Endothelial cell of umbilical vein (primary cell): ENCODE measurements at regions not wholly inside any gene's neighbourhood (a gene's known extent, or its start where the extent isn't known, plus 50 kb on each side); places are given as distances from the start of the nearest gene placed in this dataset.

Experiments used
- BruUV-seq: library from RNA; stranded (reverse); fragments of 400-500 nt; replicated peaks from 2 replicates; lab custom pipeline; 2021; lab: Mats Ljungman, UMichigan
- CTCF ChIA-PET: fragments of 300-600, 350-600 bp; sonication (Branson Sonifier 250); formaldehyde crosslinking; loops from one replicate; lab custom pipeline; 2021; ENCODE audit warnings: antibody characterized with exemption, inconsistent platforms; lab: Charles Lee
- POLR2A ChIA-PET: fragments of 300-600, 350-600 bp; sonication (Branson Sonifier 250); formaldehyde crosslinking; loops from one replicate; lab custom pipeline; 2021; ENCODE audit warnings: antibody characterized with exemption, inconsistent platforms; lab: Charles Lee
- DNase-seq: peaks from one replicate; pipeline ENCODE4 v3.0.0-alpha.2; 2011; ENCODE audit warnings: low read depth, low spot score
- FAIRE-seq: peaks from 2 replicates; lab custom pipeline; 2011; peaks lifted over from hg19 to GRCh38; lab: Jason Lieb, UNC
- H2AFZ ChIP-seq: 2 replicates; pipeline ENCODE4 v1.6.0; 2012; ENCODE audit warnings: low read depth, low read length, control low read depth, inconsistent platforms
- H3K27ac ChIP-seq: 2 replicates; pipeline ENCODE4 v1.5.1; 2011; ENCODE audit warnings: low read depth, mild to moderate bottlenecking, control low read depth, low read length, moderate library complexity; ENCODE audit not compliant: insufficient read depth
- H3K27me3 ChIP-seq, 2 experiments: 2 replicates each; pipeline versions ENCODE4 v1.6.0 to v1.6.1; 2011; ENCODE audit warnings: low read length in 2 of 2, mixed read lengths in 1 of 2; ENCODE audit not compliant: control insufficient read depth in 2 of 2, insufficient read depth in 2 of 2
- H3K36me3 ChIP-seq, 2 experiments: 2 replicates in 1 of 2; 3 replicates in 1 of 2; pipeline ENCODE4 v1.5.1; 2011; ENCODE audit warnings: low read length in 2 of 2, mild to moderate bottlenecking in 1 of 2, moderate library complexity in 1 of 2; ENCODE audit not compliant: control insufficient read depth in 2 of 2, insufficient read depth in 2 of 2; ENCODE audit errors: extremely low read depth in 1 of 2
- H3K4me1 ChIP-seq: 3 replicates; pipeline ENCODE4 v1.5.1; 2011; ENCODE audit warnings: mild to moderate bottlenecking, low read length; ENCODE audit not compliant: control insufficient read depth, insufficient read depth; ENCODE audit errors: extremely low read depth
- H3K4me2 ChIP-seq: 2 replicates; pipeline ENCODE4 v1.6.1; 2011; ENCODE audit warnings: low read length, control low read depth, mixed read lengths; ENCODE audit not compliant: insufficient read depth
- H3K4me3 ChIP-seq, 3 experiments: fragments of 200-600 bp in 1 of 3; sonication (generic), shearing (Covaris generic) in 1 of 3; replicated peaks in 1 of 3; 2 replicates each; pipeline ENCODE4 v1.5.1; 2011 to 2016; ENCODE audit warnings: control low read depth in 3 of 3, low read length in 3 of 3, mild to moderate bottlenecking in 2 of 3, inconsistent platforms in 1 of 3, low read depth in 1 of 3, moderate library complexity in 1 of 3; ENCODE audit not compliant: insufficient read depth in 1 of 3
- H3K79me2 ChIP-seq: 2 replicates; pipeline ENCODE4 v1.6.0; 2012; ENCODE audit warnings: low read length, inconsistent platforms; ENCODE audit not compliant: control insufficient read depth, insufficient read depth
- H3K9ac ChIP-seq: replicated peaks from 2 replicates; pipeline ENCODE3; 2011; ENCODE audit warnings: low read length, control low read depth; ENCODE audit not compliant: insufficient read depth; ENCODE audit errors: extremely low read depth
- H3K9me1 ChIP-seq: replicated peaks from 3 replicates; pipeline ENCODE4 v1.6.0; 2011; ENCODE audit warnings: mild to moderate bottlenecking, low read length; ENCODE audit not compliant: control insufficient read depth, insufficient read depth; ENCODE audit errors: extremely low read depth
- H3K9me3 ChIP-seq: replicated peaks from 2 replicates; pipeline ENCODE4 v1.5.1; 2012; ENCODE audit warnings: low read length, inconsistent platforms; ENCODE audit not compliant: control insufficient read depth, insufficient read depth
- H4K20me1 ChIP-seq: replicated peaks from 2 replicates; pipeline ENCODE3; 2011; ENCODE audit warnings: mild to moderate bottlenecking, low read length; ENCODE audit not compliant: control insufficient read depth, insufficient read depth; ENCODE audit errors: extremely low read depth
- EZH2 ChIP-seq: IDR thresholded peaks from 2 replicates; pipeline ENCODE4 v1.6.1; 2012; ENCODE audit warnings: borderline replicate concordance, low read depth, mild to moderate bottlenecking, moderate library complexity, low read length, inconsistent platforms; ENCODE audit not compliant: severe bottlenecking
- FOS ChIP-seq: IDR thresholded peaks from 2 replicates; pipeline ENCODE4 v1.6.1; 2011; ENCODE audit warnings: mild to moderate bottlenecking, low read length, moderate library complexity, borderline replicate concordance; ENCODE audit not compliant: insufficient read depth
- GATA2 ChIP-seq: IDR thresholded peaks from 2 replicates; pipeline ENCODE4 v1.7.0; 2011; ENCODE audit warnings: low read depth, mild to moderate bottlenecking, moderate library complexity, mixed read lengths, low read length; ENCODE audit not compliant: insufficient read length, insufficient read depth
- JUN ChIP-seq: IDR thresholded peaks from 2 replicates; pipeline ENCODE4 v1.6.1; 2011; ENCODE audit warnings: borderline replicate concordance, low read depth; ENCODE audit not compliant: insufficient read length, insufficient read depth
- MYC ChIP-seq: IDR thresholded peaks from one replicate; pipeline ENCODE4 v1.6.1; 2011; ENCODE audit warnings: mild to moderate bottlenecking, low read depth, low read length
- POLR2A ChIP-seq: IDR thresholded peaks from 2 replicates; pipeline ENCODE4 v1.6.1; 2012; ENCODE audit warnings: low read depth, mild to moderate bottlenecking, control low read depth, low read length
- POLR2AphosphoS5 ChIP-seq: IDR thresholded peaks from 2 replicates; pipeline ENCODE4 v1.6.1; 2012; ENCODE audit warnings: low read depth, mild to moderate bottlenecking, control low read depth, low read length, moderate library complexity; ENCODE audit not compliant: insufficient read depth
- dilution Hi-C: fragments of 300-500 bp; cut with MboI; formaldehyde crosslinking; loops from one replicate; pipeline ENCODE4 v1.15.0; 2019; ENCODE audit warnings: low sequenced_read_pairs; ENCODE audit not compliant: extremely low pct_ligation_motif_present
- intact Hi-C: fragments of 100-400 bp; cut with micrococcal nuclease; formaldehyde crosslinking; loops from one replicate; pipeline ENCODE4 v1.10.0; 2022
- TF ChIP-seq, protein P1 (sequence below), 2 donors: IDR thresholded peaks; 1 replicate in 1 of 2; 2 replicates in 1 of 2; pipeline ENCODE4 v1.5.1; 2011; ENCODE audit warnings: low read length in 2 of 2, mild to moderate bottlenecking in 2 of 2, moderate library complexity in 2 of 2, control low read depth in 1 of 2, inconsistent platforms in 1 of 2, low read depth in 1 of 2; ENCODE audit not compliant: insufficient read depth in 1 of 2; ENCODE audit errors: extremely low read depth in 1 of 2
- TF ChIP-seq, protein P2 (sequence below): IDR thresholded peaks from 2 replicates; pipeline ENCODE4 v1.6.1; 2011; ENCODE audit not compliant: insufficient read depth, insufficient read length

DNA sequence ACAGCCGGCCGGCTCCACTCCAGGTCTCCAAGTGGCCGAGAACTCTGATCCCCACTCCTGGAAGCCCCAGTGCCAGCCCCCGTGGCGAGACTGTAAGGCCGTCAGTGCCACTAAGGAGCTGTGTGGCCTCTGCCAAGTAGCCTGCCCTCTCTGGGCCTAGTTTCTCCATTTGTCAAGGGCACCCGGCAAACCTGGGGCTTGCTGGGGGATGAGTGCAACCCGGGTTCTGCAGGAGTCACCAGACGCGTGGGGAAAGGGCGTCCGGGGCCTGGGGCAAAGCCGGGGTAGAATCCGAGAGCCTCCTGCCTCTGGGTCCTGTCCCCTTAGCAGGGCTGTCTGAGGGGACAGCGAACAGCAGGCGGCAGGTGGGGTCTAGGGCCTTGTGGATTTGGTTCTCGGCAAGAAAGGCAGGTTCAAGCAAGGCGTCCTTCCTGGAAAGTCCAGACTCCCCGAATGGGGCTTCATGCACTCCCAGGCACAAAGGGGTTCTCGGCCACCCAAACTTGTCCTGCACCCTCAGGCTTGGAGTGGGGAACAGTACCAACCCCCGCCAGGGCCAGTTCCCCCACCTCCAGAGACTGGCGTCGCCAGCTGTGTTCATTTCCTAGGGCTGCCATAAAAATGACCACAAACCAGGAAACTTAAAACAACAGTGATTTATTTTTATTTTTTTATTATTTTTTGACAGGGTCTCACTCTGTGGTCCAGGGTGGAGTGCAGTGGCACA, 56.0 kb downstream of the NCOR2 start:
- Histone ChIP-seq H3K4me3 (no peak overlapping the region), H3K9ac (no peak overlapping the region), H2AFZ (no peak overlapping the region), H3K36me3 (no peaks in the 10 kb centered on the region), H3K9me3 (no peaks in the 10 kb centered on the region), H3K4me2 (no peak overlapping the region), H3K79me2 (peaks cover 44% of the 10 kb centered on the region), H3K27me3 (no peaks in the 10 kb centered on the region), H3K27ac (no peak overlapping the region), H3K9me1 (no peaks in the 10 kb centered on the region), H4K20me1 (no peaks in the 10 kb centered on the region), H3K4me1 (peaks cover 43% of the 10 kb centered on the region)
- TF ChIP-seq MYC = no peak
- no peak for TF ChIP-seq JUN
- no peak for TF ChIP-seq FOS
- TF ChIP-seq POLR2AphosphoS5 = no peak
- TF ChIP-seq GATA2 = no peak
- no peak for TF ChIP-seq EZH2
- TF ChIP-seq POLR2A = no peak
- TF ChIP-seq, protein P1, sequence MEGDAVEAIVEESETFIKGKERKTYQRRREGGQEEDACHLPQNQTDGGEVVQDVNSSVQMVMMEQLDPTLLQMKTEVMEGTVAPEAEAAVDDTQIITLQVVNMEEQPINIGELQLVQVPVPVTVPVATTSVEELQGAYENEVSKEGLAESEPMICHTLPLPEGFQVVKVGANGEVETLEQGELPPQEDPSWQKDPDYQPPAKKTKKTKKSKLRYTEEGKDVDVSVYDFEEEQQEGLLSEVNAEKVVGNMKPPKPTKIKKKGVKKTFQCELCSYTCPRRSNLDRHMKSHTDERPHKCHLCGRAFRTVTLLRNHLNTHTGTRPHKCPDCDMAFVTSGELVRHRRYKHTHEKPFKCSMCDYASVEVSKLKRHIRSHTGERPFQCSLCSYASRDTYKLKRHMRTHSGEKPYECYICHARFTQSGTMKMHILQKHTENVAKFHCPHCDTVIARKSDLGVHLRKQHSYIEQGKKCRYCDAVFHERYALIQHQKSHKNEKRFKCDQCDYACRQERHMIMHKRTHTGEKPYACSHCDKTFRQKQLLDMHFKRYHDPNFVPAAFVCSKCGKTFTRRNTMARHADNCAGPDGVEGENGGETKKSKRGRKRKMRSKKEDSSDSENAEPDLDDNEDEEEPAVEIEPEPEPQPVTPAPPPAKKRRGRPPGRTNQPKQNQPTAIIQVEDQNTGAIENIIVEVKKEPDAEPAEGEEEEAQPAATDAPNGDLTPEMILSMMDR (IDR thresholded peaks at IDR 0.05; ENCODE audit: extremely low read depth in 1 of 2, insufficient read depth in 1 of 2, low read depth in 1 of 2, low read length in 2 of 2) = no peak
- TF ChIP-seq, protein P2, sequence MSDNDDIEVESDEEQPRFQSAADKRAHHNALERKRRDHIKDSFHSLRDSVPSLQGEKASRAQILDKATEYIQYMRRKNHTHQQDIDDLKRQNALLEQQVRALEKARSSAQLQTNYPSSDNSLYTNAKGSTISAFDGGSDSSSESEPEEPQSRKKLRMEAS = no peak
- FAIRE-seq (no peak), DNase-seq (no peak)
- CTCF ChIA-PET = interaction anchor here (1.0 to 1.6 kb wide), 2 partner anchors 14 to 259 kb away, joined by 3 read pairs; no protein-coding TSS in a partner anchor
- dilution Hi-C loops (no loop called here), intact Hi-C loops (no loop called here)
- POLR2A ChIA-PET = no interaction called here
- BruUV-seq = no TSS peak
